ENCODE measurements at regions not wholly inside any gene's neighbourhood (a gene's known extent, or its start where the extent isn't known, plus 50 kb on each side); places are given as distances from the start of the nearest gene placed in this dataset.

DNA sequence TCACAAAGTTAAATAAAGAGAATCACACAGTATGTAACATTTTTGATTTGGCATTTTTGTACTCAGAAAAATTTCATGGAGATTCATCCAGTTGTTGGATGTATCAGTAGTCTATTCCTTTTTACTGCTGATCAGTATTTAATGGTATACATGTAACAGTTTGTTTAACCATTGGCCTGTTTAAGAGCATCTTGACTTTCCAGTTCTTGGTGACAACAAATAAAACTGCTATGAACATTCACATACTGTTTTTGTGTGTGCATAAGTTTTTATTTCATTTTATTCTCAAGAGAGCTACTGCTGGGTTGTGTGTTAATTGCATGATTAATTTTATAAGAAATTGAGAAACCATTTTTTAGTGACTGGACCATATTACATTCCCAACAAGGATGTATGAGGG is 694.5 kb upstream of the RAB6C start:
- TF ChIP-seq, protein P1, sequence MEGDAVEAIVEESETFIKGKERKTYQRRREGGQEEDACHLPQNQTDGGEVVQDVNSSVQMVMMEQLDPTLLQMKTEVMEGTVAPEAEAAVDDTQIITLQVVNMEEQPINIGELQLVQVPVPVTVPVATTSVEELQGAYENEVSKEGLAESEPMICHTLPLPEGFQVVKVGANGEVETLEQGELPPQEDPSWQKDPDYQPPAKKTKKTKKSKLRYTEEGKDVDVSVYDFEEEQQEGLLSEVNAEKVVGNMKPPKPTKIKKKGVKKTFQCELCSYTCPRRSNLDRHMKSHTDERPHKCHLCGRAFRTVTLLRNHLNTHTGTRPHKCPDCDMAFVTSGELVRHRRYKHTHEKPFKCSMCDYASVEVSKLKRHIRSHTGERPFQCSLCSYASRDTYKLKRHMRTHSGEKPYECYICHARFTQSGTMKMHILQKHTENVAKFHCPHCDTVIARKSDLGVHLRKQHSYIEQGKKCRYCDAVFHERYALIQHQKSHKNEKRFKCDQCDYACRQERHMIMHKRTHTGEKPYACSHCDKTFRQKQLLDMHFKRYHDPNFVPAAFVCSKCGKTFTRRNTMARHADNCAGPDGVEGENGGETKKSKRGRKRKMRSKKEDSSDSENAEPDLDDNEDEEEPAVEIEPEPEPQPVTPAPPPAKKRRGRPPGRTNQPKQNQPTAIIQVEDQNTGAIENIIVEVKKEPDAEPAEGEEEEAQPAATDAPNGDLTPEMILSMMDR (IDR thresholded peaks at IDR 0.05): no peak
- TF ChIP-seq EP300 (IDR thresholded peaks at IDR 0.05): no peak
- no peak for TF ChIP-seq POLR2A (IDR thresholded peaks at IDR 0.05)
